HuH-7 (cell line): ENCODE measurements at regions not wholly inside any gene's neighbourhood (a gene's known extent, or its start where the extent isn't known, plus 50 kb on each side); places are given as distances from the start of the nearest gene placed in this dataset.

ENCODE experiments used
- DNase-seq: peaks from one replicate; pipeline ENCODE4 v3.0.0; 2011; ENCODE audit warnings: low spot score

DNA sequence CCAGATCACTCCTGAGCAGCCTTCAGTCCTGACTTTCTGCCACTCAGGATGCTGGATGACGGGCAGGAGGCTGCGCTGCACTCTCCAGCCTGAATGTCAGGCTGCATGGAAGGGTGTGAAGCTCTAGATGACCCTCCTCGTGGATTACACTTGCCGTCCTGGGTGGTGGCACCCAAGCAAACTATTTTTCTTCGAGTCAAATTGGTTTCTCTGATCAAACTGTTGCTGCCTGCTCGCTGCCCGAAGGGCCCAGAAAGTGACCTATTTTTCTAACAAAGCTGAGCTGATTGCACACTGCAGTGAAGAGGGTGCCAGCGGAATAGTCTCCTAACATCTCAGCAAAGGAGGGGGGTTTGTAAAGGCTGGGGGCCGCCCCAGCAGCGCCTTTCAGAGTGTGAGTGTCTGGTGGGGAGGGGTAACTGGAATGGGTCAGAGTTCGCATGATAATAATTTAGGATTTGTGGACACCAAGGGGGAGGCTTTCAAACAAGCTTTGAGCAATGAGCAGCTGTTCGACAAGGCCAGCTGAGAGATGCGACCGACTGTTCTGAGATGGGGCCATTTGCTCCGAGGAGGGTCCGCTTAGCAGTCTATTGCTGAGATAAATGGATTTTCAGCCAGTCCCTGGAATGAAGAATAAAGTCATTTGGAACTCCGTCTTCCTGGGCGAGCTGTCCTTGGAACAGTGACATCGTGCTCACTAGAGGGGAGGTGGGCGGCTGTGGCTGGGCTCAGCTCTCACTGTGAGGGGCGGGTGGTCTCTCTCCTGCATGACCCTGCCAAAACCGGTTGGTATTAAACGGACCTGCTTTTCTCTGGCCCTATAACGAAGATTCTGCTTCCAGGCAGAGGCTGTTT, 537.6 kb downstream of the BRD1 start:
- no peak for DNase-seq

DNA sequence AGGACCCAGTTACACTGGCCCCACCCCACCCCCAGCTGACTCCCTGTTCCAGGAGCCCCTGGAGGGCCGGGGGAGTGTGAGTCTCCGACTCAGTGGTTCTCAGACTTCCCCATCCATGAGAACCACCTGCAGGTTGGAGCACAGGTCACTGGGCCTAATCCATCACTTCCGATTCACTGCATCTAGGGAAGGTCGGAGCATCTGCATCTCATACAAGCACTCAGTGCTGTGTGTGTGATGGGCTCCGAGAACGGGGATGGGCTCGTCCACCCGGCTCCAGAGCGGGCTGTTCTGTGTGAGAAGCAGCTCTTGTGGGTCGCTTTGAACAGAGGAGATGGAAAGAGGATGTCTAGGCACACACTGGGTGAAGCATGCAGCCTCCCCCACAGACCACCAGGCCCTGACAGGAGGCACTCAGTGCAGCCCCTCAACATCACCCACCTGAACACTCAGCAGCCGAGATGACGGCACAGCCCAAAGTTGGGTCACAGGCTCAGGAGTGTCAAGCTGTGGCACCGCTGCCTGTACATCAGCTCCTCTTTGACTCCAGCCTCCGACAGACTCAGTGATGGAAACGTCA, 541.4 kb downstream of the BRD1 start:
- no peak for DNase-seq

DNA sequence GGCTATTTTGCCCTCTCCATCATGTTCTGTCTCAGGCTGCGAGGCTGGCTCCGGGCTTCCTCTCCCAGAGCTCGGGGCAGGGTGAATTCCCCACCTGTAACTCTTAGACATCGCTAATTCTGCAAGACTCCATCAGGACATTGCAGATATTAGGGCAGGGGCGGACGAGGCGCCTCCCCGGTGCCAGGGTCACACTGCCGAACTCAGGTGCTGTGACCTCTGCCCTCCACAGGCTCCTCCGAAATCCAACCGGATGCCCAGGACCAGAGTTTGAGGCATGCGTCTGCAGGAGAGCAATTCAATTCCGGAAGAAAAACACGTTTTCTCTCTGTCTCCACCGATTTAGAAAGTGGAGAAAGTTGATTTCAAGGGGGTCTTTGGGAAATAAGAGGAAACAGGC, 542.7 kb downstream of the BRD1 start:
- no peak for DNase-seq

DNA sequence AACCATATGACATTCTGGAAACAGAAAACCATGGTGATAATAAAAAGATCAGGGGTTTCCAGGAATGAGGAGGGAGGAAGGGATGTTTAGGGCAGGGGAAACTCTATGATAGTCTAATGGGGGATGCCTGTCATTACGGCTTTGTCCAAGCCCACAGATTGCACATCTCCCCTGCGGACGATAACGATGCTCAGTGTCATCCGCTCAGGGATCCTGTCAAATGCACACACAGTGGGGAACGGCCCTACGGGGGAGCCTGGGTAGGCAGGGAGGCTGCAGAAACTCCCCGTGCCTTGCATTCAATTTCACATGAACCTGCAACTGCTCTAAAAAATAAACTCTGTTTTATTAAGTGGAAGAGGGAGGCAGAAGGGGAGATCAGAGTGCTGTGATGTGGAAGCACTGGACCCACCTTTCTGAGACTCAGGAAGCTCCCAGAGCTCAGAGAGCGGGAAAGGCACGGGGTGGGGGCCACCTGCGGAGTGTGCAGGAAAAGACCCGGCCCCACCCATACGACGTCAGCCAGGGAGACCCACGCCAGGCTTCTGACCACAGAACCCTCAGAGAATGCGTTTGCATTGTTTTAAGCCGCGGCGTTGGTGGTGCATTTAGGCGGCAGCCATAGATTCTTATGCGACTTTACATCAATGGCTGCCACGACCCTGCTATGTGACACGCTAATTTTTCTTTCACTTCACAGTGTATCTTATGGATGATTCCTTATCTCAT, 543.5 kb downstream of the BRD1 start:
- DNase-seq = no peak

DNA sequence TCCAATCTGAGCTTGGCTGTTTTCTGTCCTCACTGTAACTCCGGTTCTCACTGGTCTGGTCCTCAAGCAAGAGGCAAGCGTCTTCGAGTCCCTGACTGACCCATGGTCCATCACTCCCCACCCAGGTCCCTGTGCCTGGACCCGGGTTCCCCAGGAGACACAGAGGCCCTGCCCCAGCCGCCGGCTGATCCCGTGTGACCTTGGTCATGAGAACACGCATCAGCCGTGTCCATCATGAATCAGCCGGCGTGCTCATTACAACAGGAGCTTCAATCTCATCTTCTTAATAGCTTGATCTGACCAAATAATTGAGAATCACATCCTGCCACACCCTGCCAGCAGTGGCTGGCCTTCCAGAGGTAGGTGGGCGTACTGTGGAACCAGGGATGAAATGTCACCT, 545.1 kb downstream of the BRD1 start:
- no peak for DNase-seq

DNA sequence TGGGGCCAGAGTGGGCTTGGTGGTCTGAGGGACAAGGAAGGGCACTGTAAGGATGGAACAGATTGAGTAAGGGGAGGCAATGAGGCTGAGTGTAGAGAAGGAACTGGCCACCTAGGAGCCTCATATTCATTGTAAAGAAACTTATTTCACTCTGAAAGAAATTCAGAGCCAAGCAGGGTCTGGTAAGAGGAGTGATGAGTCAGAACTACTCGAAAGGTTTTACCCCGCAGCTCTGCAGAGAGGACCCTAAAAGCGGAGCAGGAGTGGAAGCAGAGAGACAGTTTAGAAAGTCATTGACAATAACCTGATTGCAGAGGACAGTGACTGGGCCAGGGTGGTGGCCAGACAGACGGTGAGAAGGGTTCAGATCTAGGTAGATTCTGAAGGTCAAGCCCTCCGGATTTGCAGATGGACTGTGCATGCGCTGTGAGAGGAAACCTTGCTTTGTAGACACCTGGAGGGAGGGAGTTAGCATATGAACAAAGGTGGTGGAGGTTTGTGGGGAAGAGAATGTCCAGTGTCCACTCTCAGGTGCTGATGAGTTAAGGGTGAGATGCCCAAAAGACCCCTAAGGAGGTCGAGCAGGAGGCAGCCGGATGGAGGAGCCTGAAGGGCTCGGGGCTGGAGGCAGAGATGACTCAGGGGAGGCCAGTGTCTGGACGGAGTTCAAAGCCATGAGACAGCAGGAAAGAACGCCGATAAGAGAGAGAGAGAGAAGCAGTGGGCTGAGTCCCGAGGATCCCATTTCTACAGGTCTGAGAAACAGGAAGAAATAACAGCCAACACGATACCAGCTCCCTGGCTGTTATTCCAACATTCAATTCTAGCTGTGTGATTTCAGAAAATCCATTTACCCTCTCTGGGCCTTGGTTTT, 546.0 kb downstream of the BRD1 start:
- DNase-seq = no peak

DNA sequence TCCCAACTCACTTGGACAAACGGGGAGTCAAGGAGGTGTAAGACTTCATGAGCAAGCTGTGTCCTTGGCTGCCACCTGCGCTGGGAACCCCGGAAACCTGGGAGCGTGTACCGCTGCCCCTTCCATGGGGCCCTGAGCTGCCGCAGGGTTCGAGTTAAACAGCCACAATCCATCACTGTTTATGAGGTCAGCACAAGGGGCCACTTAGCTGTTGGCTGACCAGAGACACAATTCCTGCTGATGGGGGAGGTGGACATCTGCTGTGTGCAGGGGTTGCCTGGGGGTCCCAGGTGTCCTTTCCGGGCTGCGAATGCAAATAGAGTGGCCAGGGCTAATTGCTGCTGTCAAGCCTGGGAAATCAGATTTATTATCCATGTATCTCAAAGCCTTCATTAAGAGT, 549.3 kb downstream of the BRD1 start:
- no peak for DNase-seq

DNA sequence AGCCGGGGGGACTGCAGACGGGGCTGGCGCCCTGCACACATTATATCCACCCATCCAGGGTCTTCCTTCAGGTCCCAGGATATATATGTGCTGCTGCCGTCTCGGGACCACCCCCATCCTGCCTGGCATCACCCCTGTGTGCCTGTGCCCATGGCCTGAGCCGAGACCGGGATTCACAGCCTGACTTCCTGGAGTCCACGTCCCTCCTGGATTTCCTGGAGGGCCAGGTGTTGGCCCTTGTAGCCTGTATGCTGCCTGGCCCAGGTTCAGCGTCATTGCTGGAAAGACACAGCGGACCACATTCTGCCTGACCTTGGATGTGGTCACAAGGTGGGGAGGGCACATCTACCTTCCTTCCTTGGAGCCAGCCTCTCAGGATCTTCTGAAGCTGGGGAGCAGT, 551.1 kb downstream of the BRD1 start:
- DNase-seq = no peak

DNA sequence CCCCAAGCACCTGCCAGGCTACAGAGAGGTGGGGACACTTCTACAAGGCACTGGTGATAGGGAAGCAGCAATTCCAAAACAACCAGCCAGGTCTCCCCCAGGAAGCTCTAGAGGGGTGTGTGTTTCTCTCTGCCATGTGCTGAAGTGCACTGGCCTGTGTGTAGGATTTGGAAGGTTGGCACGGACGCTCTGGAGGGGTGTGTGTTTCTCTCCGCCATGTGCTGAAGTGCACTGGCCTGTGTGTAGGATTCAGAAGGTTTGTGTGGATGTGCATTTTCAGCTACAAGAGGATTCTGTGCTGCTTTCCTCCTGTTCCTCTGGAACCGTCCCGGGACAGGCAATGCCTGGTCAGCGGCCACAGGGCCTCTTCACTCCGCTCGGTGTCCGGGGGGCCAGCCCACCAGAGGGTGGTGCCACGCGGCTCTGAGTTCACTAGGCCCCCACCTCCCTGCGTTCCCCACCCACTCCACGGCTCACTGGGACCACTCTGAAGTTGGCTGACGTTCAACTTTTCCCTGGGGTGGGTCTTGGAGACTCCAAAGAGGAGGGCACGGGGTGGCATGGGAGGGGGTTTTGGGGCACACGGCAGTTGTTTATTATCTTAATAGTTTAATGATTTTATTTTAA, 552.8 kb downstream of the BRD1 start:
- DNase-seq = no peak

DNA sequence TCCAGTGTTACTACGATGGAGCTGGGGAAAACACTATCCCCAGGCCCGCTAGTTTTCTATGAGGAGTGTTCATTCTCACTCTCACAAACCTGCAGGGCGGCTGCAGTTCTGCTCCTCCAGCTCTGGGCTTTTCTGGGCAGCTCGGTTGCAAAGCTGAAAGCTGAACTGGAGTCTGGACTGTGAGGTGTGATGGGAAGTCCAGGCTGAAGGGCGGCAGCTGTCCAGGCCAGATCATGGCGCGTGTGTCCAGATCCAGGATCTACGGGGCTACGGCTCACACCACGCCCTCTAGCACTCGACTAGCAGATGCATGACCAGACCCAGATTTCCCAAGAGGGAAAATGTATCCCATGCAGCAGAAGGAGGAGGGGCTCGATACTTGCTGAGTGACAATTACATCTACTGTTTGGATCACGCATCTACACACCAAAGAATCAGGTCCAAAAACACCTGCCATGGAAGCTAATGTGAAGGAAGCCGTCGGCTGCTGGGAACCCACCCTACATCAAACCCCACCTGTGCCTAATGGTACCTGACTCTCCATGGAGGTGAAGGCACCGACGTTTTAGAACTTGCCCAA, 555.0 kb downstream of the BRD1 start:
- no peak for DNase-seq

DNA sequence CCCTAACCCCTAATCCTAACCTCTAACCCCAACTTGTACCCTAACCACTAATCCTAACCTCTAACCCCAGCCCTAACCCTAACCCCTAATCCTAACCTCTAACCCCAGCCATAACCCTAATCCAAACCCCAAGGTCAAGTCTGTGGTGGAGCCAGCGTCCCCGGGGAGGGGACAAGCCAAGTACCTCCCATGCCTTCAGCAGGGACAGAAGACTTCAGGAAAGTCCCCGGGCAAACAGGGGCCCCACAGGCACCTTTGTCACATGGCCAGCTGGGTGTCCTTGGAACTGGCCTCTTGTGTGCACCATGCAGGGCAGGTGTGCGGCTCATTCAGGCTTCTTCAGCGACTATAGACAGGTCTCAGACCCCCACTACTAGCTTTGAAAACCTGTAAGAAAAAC, 555.8 kb downstream of the BRD1 start:
- no peak for DNase-seq

DNA sequence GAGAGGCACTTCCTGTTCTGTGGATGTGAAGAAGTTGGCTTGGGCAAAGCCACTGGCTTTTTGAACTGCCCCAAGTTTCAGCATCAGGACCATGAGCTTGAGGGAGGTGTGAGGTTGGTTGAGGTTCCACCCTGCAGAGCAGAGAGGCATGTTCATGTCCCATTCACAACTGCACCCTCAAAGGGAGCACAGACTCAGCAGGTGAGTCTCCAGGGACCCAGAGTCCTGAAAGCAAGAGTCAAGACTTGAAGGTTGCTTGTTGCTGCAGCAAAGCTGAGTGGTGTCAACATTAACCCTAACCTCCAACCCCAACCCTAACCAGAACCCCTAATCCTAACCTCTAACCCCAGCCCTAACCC, 556.3 kb downstream of the BRD1 start:
- no peak for DNase-seq

DNA sequence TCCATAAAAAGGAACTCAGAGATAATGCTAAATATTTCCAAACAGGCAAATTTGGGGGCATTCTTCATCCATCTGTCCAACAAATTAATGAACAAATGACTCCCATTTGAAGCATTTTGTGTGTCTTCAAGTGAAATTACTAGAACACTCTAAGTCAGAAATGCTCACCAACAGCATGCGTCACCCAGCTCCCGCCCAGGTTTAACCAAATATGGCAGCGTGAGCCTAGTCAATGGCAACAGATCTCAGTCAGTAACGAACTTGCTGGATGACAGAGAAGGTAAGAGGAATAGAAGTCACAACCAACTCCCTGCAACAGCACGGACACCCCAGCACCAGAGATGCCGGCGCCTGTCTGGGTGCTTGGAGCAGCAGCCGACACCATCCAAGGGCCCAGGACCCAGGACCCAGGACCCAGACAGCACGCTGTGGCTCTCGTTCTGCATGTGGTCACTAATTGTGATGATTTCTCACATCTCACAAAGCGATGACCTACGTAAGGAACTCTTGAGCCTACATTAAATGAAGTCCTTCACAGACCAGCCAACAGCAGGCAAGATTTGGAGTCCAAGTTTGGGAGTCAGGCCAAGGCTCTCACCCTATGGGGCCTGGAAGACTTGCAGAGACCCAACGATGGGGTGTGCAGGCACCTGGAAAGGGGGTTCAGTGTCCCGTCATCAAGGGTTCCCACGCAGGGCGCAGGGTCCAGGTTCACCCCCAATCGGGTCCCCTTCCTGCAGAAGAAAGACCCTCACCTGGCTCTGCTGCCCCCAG, 556.9 kb downstream of the BRD1 start:
- no peak for DNase-seq

DNA sequence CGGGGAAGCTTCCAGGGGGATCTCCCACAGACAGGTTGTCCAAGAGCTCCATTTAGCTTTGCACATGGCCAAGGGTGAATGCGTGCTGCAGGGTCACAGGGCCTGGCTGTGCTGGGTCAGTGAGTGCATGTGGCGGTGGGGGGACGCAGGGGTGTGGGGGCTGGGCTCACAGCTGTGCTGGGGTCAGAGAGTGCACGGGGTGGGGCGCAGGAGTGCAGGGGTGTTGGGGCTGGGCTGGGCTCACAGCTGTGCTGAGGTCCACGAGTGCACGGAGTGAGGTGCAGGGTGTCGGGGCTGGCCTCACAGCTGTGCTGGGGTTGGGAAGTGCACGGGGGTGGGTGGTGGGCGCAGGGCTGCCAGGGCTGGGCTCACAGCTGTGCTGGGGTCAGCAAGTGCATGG, 557.7 kb downstream of the BRD1 start:
- DNase-seq = no peak

DNA sequence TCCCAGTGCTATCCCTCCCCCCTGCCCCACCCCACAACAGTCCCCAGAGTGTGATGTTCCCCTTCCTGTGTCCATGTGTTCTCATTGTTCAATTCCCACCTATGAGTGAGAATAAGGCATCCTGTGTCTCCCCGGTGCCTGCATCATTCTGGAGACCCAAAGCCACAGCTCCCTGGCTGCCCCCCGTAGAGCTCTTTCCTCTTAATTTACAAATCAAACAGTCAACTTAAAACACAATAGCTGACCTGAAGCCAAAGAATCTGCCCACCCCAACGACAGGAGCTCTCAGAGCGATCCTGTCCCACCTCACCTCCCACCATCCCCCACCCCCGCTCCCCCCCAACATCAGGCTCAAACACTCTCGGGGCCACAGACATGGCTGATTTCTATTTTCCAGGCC, 558.3 kb downstream of the BRD1 start:
- no peak for DNase-seq

DNA sequence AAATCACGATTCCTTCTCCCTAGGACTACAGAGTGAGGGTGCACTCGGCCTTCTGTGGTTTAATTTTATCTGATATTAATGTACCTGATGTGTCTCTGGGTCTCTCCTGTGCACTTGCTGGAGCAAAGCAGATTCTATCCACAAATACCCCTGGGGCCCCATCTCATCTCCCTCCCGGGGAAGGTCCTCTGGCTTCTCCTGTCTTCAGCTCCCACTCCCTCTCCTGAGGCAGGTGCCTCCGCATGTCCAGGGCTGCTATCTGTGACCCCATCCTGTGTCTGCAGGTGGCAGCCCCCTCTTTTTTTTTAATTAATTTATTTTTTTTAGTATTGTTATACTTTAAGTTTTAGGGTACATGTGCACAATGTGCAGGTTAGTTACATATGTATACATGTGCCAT, 558.7 kb downstream of the BRD1 start:
- no peak for DNase-seq

DNA sequence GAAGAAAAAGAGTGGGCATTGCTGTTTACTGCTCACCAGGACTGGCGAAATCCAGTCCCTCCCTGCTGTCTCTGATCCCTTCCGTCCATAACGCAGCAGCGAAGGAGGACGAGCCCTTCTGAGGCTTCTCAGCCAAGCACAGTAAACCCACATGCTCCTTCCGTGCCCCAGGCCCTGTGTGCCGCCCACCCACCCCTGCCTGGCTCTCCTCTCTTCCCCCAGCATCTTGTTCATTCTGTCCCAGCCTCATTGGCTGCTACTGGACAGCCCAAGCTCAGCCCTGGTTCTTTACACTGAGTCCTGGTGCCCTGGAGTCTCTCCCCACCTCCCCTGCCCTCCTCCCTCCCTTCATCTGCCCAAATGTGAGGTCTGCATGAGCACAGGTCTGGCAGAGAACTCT, 559.7 kb downstream of the BRD1 start:
- no peak for DNase-seq

DNA sequence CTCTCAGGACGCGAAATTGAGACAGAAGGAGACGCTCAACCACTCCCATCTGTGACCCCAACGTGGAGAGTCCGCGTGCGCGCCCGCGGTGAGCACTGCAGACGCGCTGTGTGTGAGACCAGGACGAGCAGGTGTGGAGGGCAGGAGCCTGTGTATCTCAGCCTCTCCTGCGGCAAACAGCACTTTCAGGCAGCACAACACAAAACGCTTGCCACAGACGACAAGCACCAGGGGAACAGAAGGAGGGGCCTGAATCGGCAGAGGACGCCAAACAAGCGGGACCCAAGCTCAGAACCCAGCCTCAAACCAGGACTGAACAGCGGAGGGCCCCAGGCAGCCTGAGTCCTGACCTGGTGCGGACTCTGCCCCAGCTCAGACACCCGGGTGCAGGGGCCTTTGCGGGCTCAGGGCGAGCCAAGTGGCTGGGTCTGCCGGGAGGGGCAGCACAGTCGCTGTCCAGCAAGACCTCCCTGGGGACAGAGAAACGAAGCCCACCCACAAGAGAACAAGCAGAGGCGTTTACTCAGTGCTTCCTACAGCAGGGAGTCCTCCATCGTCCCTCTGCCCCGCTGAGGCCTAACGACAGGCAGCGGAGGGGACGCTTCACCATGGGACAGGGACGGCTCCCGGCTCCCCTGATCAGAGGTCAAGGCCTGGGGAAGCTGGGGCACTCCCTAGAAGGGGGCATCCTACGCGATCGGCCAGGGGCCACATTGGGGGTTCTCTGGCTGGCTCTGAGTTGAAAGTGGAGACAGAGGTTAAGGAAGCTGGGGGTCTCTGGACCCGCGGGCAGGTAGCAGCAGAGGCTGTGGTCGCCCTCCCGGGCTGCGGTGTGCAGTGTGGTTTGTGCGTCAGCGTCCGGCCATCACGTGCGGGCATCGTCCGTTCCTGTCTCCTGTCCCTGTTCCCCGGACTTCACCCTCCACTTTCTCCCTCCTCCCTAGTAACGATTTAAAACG, 560.8 kb downstream of the BRD1 start:
- DNase-seq = no peak

DNA sequence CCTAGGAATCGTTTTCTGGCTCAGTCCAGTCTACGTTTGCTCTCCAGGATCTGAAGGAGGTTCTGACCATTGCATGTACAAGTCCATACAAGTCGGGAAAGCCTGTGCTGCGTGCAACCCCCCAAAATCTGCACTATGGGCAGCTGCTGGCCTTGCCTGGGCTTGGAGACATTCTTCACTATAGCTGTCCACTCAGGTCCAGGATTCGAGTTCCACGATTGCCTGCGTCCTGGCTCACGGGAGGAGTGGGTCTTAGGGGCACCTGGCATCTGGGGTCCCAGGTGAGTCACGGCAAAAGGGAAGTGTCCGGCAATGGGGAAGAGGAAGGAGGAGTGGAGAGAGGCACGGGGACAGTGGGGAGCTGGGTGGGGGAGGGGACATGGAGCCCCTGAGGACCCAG, 563.0 kb downstream of the BRD1 start:
- DNase-seq = no peak

DNA sequence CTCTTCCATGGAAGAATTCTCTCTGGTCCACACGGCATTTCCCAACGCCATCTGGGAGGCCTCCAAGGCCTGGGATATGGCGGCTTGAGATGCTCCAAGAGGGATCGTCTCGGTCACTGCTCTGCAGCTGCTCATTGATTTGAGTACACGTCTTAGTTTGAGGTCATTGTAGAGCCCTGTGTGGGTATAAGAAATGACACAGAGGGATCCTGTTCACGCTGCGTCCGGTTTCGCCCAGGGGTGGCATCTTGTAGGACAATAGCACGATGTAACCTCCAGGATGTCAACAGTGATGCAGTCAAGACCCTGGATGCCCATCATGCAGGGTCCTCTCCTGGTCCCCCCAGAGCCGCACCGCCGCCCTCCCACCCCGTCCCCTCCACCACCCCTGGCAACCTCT, 564.6 kb downstream of the BRD1 start:
- DNase-seq = no peak
